ENCODE measurements at regions not wholly inside any gene's neighbourhood (a gene's known extent, or its start where the extent isn't known, plus 50 kb on each side); places are given as distances from the start of the nearest gene placed in this dataset.

DNA sequence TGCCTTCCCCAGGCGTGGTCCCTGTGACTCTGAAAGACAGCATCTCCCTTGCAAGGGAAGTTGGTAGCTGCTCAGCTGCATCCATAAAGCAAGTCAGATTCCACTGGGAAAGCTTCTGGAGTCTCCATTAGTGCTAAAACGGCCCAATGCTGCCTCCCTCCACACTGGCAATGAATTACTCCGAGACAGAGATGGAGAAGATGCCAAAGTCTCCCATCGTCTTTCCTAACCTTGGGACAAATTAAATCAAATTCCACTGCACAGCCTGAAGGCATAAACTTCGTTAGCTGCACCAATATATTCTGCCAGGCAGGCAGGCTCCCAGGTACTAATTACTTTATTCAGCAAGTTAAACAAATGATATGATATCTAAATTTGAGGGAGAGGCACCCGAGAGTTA lies 106.3 kb upstream of the GJB5 start:
- TF ChIP-seq, protein P1, sequence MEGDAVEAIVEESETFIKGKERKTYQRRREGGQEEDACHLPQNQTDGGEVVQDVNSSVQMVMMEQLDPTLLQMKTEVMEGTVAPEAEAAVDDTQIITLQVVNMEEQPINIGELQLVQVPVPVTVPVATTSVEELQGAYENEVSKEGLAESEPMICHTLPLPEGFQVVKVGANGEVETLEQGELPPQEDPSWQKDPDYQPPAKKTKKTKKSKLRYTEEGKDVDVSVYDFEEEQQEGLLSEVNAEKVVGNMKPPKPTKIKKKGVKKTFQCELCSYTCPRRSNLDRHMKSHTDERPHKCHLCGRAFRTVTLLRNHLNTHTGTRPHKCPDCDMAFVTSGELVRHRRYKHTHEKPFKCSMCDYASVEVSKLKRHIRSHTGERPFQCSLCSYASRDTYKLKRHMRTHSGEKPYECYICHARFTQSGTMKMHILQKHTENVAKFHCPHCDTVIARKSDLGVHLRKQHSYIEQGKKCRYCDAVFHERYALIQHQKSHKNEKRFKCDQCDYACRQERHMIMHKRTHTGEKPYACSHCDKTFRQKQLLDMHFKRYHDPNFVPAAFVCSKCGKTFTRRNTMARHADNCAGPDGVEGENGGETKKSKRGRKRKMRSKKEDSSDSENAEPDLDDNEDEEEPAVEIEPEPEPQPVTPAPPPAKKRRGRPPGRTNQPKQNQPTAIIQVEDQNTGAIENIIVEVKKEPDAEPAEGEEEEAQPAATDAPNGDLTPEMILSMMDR (IDR thresholded peaks at IDR 0.05; ENCODE audit: unreplicated experiment) = no peak
- H3K27ac Mint-ChIP-seq = no peak overlapping the region
- H3K36me3 Mint-ChIP-seq (ENCODE audit: insufficient read depth) = no peaks in the 10 kb centered on the region
- H3K27me3 Mint-ChIP-seq = peaks cover 74% of the 10 kb centered on the region
- H3K9me3 Mint-ChIP-seq (ENCODE audit: low read depth) = no peaks in the 10 kb centered on the region
- H3K4me1 Mint-ChIP-seq (ENCODE audit: low read depth) = peaks cover 4% of the 10 kb centered on the region
- no peak overlapping the region for H3K4me3 Mint-ChIP-seq (ENCODE audit: low read depth)
- DNase-seq (ENCODE audit: low spot score, unreplicated experiment) = no peak

DNA sequence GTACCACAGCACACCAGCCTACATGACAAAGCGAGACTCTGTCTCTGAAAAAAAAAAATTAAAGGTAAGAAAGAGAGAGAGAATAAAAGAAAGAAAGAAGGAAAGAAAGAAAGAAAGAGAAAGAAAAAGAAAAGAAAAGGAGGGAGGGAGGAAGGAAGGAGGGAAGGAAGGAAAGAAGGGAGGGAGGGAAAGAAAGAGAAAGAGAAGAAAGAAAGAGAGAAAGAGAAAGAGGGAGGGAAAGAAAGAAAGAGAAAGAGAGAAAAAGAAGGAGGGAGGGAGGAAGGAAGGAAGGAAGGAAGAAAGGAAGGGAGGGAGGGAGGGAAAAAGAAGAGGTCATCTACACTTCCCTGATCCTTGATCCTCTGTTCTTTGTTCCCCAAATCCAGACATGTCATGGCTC lies 104.8 kb upstream of the GJB5 start:
- Mint-ChIP-seq H3K4me3 (ENCODE audit: low read depth) (no peak overlapping the region), H3K36me3 (ENCODE audit: insufficient read depth) (no peaks in the 10 kb centered on the region), H3K4me1 (ENCODE audit: low read depth) (peaks cover 4% of the 10 kb centered on the region), H3K9me3 (ENCODE audit: low read depth) (no peaks in the 10 kb centered on the region), H3K27me3 (peaks cover 75% of the 10 kb centered on the region), H3K27ac (no peak overlapping the region)
- no peak for DNase-seq (ENCODE audit: low spot score, unreplicated experiment)
- TF ChIP-seq, protein P1 (IDR thresholded peaks at IDR 0.05; ENCODE audit: unreplicated experiment) = no peak

DNA sequence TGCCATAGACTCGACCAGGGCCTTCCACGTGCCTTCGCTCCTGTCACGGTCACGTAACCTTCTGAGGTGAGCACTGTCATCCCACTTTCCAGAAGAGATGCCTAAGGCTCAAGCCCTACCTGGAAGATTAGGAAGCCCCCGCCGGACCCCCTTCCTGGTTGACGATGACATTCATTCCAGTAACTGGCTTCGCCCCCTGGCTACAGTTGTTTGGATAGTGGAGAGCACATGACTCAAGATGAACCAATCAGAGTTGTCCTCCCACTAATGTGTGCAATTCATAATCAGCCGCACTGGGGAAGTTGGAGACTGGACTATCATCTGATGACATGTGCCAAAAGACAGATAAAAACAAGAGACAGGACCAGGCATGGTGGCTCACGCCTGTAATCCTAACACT lies 104.0 kb upstream of the GJB5 start:
- Mint-ChIP-seq H3K27me3 (peaks cover 73% of the 10 kb centered on the region), H3K4me3 (ENCODE audit: low read depth) (no peak overlapping the region)

DNA sequence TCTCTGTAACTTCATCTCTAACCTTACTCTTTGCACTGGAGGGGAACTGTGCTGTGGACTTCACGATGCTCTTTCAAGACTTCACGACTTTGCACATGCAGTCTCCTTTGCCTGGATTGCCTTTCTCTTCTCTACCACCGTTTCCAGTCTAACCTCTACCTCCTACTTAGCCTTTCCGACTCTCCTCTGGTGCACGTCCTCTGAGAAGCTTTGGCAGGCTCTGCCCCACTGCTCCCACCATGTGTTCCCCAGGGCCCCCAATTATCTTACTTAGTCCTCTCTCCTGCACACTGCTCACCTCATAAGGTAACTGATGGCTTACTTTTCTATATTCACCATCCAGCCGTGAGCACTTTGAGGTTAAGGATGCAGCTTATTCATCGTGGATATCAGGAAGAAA lies 101.7 kb upstream of the GJB5 start:
- TF ChIP-seq, protein P1 (IDR thresholded peaks at IDR 0.05; ENCODE audit: unreplicated experiment) = no peak
- H3K27ac Mint-ChIP-seq = no peak overlapping the region
- H3K9me3 Mint-ChIP-seq (ENCODE audit: low read depth) = no peaks in the 10 kb centered on the region
- peaks cover 68% of the 10 kb centered on the region for H3K27me3 Mint-ChIP-seq
- H3K4me1 Mint-ChIP-seq (ENCODE audit: low read depth) = peaks cover 5% of the 10 kb centered on the region
- H3K4me3 Mint-ChIP-seq (ENCODE audit: low read depth) = no peak overlapping the region
- H3K36me3 Mint-ChIP-seq (ENCODE audit: insufficient read depth) = no peaks in the 10 kb centered on the region
- DNase-seq (ENCODE audit: low spot score, unreplicated experiment) = no peak

More for the DNA sequence above, 104.0 kb upstream of the GJB5 start:
- Mint-ChIP-seq H3K4me1 (ENCODE audit: low read depth) (no peaks in the 10 kb centered on the region), H3K27ac (no peak overlapping the region), H3K9me3 (ENCODE audit: low read depth) (no peaks in the 10 kb centered on the region), H3K36me3 (ENCODE audit: insufficient read depth) (no peaks in the 10 kb centered on the region)
- no peak for DNase-seq (ENCODE audit: low spot score, unreplicated experiment)
- TF ChIP-seq, protein P1 (IDR thresholded peaks at IDR 0.05; ENCODE audit: unreplicated experiment) = no peak

DNA sequence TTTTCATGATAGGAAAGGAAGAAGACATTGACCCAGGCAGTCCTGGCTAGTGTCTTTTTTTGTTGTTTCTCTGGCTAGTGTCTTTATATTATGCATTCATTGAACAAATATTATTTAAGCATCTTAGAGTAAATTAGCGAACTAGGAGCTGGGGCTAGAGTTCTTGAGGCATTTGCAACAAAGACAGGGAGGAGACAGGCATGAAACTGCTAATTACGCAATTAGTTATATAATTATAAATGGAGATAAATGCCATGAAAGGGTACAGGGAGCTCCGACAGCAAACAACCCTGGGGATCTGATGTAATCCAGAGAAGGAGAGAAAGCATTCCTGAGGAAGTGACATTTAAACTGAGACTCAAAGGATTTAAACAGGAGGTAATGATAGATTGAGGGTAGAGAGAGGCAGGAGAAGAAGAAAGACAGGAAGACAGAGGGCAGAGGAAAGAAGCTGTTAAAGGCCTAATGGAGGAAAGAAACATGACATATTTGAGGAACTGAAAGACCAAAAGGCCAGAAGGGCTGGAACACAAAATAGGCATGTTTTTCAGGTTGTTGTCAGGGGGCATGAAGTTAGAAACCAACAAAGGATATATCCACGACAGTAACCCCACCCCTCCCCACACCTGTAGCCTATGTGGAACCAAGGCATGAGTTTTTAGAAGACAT lies 99.5 kb upstream of the GJB5 start:
- TF ChIP-seq, protein P1 (IDR thresholded peaks at IDR 0.05; ENCODE audit: unreplicated experiment) = no peak
- Mint-ChIP-seq H3K4me1 (ENCODE audit: low read depth) (peaks cover 6% of the 10 kb centered on the region), H3K36me3 (ENCODE audit: insufficient read depth) (no peaks in the 10 kb centered on the region), H3K4me3 (ENCODE audit: low read depth) (no peak overlapping the region), H3K27ac (no peak overlapping the region), H3K27me3 (peaks cover 69% of the 10 kb centered on the region), H3K9me3 (ENCODE audit: low read depth) (no peaks in the 10 kb centered on the region)
- DNase-seq (ENCODE audit: low spot score, unreplicated experiment) = no peak
